BE2C (cell line): ENCODE measurements at regions not wholly inside any gene's neighbourhood (a gene's known extent, or its start where the extent isn't known, plus 50 kb on each side); places are given as distances from the start of the nearest gene placed in this dataset.
"Not testable (repeated sequence)": the region's sequence is repeated elsewhere in the genome, so short reads cannot be mapped to it uniquely, and the experiment has no call there.

Experiments used
- DNase-seq: peaks from one replicate; pipeline ENCODE4 v3.0.0-alpha.2; 2020
- H3K27me3 ChIP-seq: fragments of 250-450 bp; sonication (Bioruptor Pico); 2 replicates; pipeline ENCODE4 v1.5.1; 2020; ENCODE audit warnings: mild to moderate bottlenecking
- H3K36me3 ChIP-seq: fragments of 250-450 bp; sonication (Bioruptor Pico); 2 replicates; pipeline ENCODE4 v1.5.1; 2020; ENCODE audit warnings: mild to moderate bottlenecking
- H3K4me1 ChIP-seq: fragments of 250-450 bp; sonication (Bioruptor Pico); 2 replicates; pipeline ENCODE4 v1.5.1; 2020
- H3K4me3 ChIP-seq: 2 replicates; pipeline ENCODE4 v1.5.1; 2011; ENCODE audit warnings: low read depth, low read length
- H3K9me3 ChIP-seq: fragments of 250-450 bp; sonication (Bioruptor Pico); 2 replicates; pipeline ENCODE4 v1.5.1; 2020
- TF ChIP-seq, protein P1 (sequence below): IDR thresholded peaks from 2 replicates; pipeline ENCODE4 v1.5.1; 2012; ENCODE audit warnings: mild to moderate bottlenecking, low read depth, low read length

DNA sequence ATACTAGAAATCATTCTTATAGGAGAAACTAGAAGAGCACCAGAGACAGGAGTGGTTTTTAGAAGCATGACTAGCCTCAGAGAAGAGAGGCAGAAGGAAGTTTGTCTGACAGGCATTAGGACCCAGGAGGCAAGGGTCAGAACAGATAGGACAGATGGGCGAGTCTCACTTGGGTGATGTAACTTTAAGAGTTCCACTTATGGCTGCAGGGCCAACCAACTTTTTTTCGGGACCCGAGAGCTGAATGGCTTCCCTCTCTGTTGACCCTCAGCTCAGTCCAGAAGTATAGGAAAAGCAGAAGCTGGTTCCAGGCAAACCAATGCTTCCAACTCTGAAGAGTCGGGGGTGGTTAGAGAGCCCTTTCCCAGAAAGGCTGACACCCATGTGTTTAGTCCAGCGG, 136.6 kb upstream of the SETMAR start:
- no peaks in the 10 kb centered on the region for H3K27me3 ChIP-seq
- H3K4me3 ChIP-seq, result no peak overlapping the region
- TF ChIP-seq, protein P1, sequence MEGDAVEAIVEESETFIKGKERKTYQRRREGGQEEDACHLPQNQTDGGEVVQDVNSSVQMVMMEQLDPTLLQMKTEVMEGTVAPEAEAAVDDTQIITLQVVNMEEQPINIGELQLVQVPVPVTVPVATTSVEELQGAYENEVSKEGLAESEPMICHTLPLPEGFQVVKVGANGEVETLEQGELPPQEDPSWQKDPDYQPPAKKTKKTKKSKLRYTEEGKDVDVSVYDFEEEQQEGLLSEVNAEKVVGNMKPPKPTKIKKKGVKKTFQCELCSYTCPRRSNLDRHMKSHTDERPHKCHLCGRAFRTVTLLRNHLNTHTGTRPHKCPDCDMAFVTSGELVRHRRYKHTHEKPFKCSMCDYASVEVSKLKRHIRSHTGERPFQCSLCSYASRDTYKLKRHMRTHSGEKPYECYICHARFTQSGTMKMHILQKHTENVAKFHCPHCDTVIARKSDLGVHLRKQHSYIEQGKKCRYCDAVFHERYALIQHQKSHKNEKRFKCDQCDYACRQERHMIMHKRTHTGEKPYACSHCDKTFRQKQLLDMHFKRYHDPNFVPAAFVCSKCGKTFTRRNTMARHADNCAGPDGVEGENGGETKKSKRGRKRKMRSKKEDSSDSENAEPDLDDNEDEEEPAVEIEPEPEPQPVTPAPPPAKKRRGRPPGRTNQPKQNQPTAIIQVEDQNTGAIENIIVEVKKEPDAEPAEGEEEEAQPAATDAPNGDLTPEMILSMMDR, result no peak
- no peak for DNase-seq
- no peaks in the 10 kb centered on the region for H3K36me3 ChIP-seq
- no peaks in the 10 kb centered on the region for H3K4me1 ChIP-seq
- H3K9me3 ChIP-seq, result no peaks in the 10 kb centered on the region

DNA sequence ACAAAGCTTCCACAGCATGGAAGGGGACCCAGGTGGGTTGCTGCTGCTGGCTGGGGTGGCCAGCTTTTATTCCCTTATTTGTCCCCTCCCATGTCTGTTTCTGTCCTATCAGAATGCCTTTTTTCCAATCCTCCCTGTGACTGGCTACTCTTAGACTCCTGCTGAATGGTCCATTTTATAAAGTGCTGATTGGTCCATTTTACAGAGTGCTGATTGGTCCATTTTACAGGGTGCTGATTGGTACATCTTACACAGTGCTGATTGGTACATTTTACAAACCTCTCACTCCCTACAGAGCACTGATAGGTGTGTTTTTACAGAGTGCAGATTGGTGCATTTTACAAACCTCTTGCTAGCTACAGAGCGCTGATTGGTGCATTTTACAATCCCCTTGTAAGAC, 135.9 kb upstream of the SETMAR start:
- not testable (repeated sequence) for H3K9me3 ChIP-seq

DNA sequence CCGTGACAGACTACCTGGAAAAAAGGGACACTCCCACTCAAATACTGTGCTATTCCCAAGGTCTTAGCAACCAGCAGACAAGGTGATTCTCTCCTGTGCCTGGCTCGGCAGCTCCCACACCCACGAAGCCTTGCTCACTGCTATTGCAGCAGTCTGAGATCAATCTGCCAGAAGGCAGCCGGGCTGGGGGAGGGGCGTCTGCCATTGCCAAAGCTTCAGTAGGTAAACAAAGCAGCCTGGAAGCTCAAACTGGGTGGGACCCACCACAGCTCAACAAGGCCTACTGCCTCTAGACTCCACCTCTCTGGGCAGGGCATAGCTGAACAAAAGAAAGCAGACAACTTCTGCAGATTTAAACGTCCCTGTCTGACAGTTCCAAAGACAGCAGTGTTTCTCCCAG, 128.4 kb upstream of the SETMAR start:
- no peaks in the 10 kb centered on the region for H3K36me3 ChIP-seq
- no peak overlapping the region for H3K4me3 ChIP-seq
- no peaks in the 10 kb centered on the region for H3K27me3 ChIP-seq
- no peaks in the 10 kb centered on the region for H3K4me1 ChIP-seq
- TF ChIP-seq, protein P1, result no peak
- H3K9me3 ChIP-seq, result no peaks in the 10 kb centered on the region
- no peak for DNase-seq

More for the DNA sequence above, 135.9 kb upstream of the SETMAR start:
- H3K4me3 ChIP-seq, H3K4me1 ChIP-seq, H3K27me3 ChIP-seq, DNase-seq, H3K36me3 ChIP-seq: not testable (repeated sequence)

DNA sequence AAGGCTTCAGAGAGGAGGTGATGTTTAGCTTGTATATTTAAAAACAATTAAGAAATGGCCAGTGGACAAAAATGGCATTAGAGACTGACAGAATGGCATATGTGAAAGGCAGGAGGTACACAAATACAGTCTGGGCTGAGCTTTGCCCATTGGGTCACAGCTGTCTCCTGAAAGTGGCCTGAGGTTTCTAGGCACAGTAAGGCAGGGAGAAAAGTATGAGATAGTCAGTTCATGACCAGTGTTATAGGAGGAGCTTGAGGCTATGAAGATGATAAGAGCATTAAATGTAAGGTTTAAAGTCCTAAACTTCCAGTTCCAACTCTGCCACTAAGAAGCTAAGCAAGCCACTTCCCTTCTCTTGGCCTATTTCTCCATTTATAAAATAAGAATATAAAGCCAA, 111.2 kb upstream of the SETMAR start:
- no peaks in the 10 kb centered on the region for H3K36me3 ChIP-seq
- TF ChIP-seq, protein P1, result no peak
- H3K27me3 ChIP-seq, result no peaks in the 10 kb centered on the region
- no peaks in the 10 kb centered on the region for H3K9me3 ChIP-seq
- H3K4me1 ChIP-seq, result no peaks in the 10 kb centered on the region
- H3K4me3 ChIP-seq, result no peak overlapping the region
- no peak for DNase-seq

DNA sequence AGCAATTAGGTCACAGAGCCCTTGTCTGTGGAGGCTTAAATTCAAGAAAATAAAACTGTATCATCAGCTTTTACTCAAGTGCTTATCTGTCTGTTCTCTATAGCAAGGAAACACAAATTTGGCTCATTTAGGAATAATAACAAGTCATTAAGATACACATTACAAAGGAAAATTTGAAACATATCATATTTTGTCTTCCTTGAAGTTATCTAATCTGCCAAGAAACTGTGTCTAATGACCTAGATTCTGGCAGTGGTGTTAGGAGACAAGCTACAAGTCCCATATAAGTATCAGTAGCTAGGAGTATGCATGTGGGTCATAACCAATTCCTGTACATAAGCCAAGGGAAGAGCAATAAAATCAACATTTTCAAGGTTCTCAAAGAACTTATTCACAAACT, 108.2 kb upstream of the SETMAR start:
- Histone ChIP-seq H3K27me3 (no peaks in the 10 kb centered on the region), H3K4me3 (no peak overlapping the region), H3K9me3 (no peaks in the 10 kb centered on the region), H3K36me3 (no peaks in the 10 kb centered on the region), H3K4me1 (no peaks in the 10 kb centered on the region)
- no peak for DNase-seq
- TF ChIP-seq, protein P1, result no peak

DNA sequence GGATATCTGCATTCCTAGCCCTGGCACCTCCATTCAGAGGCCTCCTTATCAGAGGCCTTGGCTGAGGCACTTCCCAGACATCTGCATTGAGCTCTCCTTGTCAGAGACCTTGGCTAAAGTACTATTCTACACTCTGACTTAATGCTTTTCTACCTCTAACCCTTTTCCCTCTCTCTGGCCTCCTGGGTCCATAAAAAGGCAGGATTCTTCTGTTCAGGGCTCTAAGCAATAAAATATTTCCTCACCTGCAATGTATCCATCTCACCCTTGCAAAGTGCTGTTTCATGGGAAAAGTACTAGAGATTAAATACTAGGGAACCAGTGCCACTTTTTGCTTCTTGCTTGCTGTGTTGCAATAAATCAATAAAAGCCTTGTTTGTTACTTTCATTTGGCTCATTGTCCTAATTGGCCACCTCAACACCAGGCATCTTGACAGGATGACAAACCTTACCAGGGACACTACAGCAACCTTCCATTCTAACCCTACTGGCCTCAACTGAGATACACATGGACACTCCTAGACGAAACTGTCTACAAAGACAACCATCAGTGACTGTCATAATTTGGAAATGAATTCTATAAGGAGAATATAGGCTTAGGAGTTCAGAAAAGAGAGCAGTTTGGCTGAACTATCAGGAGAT, 106.5 kb upstream of the SETMAR start:
- no peak overlapping the region for H3K4me3 ChIP-seq
- no peaks in the 10 kb centered on the region for H3K9me3 ChIP-seq

More for the DNA sequence above, 106.5 kb upstream of the SETMAR start:
- DNase-seq, result no peak
- TF ChIP-seq, protein P1, result no peak
- H3K27me3 ChIP-seq, result no peaks in the 10 kb centered on the region
- H3K36me3 ChIP-seq, result no peaks in the 10 kb centered on the region
- H3K4me1 ChIP-seq, result no peaks in the 10 kb centered on the region
